AG04449 (cell line): ENCODE measurements at regions not wholly inside any gene's neighbourhood (a gene's known extent, or its start where the extent isn't known, plus 50 kb on each side); places are given as distances from the start of the nearest gene placed in this dataset.

Source experiments
- CTCF ChIA-PET: fragments of 350-600 bp; formaldehyde crosslinking; extraction: SDS; loops from one replicate; lab custom pipeline; 2021; ENCODE audit warnings: antibody characterized with exemption; lab: Yijun Ruan, JAX
- POLR2A ChIA-PET: fragments of 400-600, 350-600 bp; formaldehyde crosslinking; extraction: SDS; loops from one replicate; lab custom pipeline; 2020; ENCODE audit warnings: antibody characterized with exemption, inconsistent platforms; lab: Yijun Ruan, JAX
- DNase-seq: peaks from one replicate; pipeline ENCODE4 v3.0.0-alpha.2; 2010; ENCODE audit warnings: low read depth, low spot score
- H3K4me3 ChIP-seq: 2 replicates; pipeline ENCODE4 v1.5.1; 2011; ENCODE audit warnings: low read depth, mild to moderate bottlenecking, control low read depth, low read length
- CTCF ChIP-seq: IDR thresholded peaks from one replicate; pipeline ENCODE4 v1.5.1; 2011; ENCODE audit warnings: mild to moderate bottlenecking, moderate library complexity, low read length, control low read depth, inconsistent platforms; ENCODE audit not compliant: insufficient read depth; ENCODE audit errors: missing control alignments

- POLR2A ChIA-PET, result no interaction called here
- no peak overlapping the region for H3K4me3 ChIP-seq
- CTCF ChIA-PET, result no interaction called here
- TF ChIP-seq CTCF, result no peak
- DNase-seq, result no peak
Observed at GRCh38 chr11:29734287-29734686, 282.5 kb downstream of the KCNA4 start.

- ChIA-PET CTCF (no interaction called here), POLR2A (no interaction called here)
- H3K4me3 ChIP-seq, result no peak overlapping the region
- no peak for DNase-seq
- no peak for TF ChIP-seq CTCF
Observed at GRCh38 chr11:29713831-29714320, 303.0 kb downstream of the KCNA4 start.

GRCh38 chr11:29712616-29713015 is 304.2 kb downstream of the KCNA4 start:
- TF ChIP-seq CTCF, result no peak
- CTCF ChIA-PET, result no interaction called here
- no peak overlapping the region for H3K4me3 ChIP-seq
- POLR2A ChIA-PET, result no interaction called here
- no peak for DNase-seq

- no peak for TF ChIP-seq CTCF
- CTCF ChIA-PET, result no interaction called here
Observed at GRCh38 chr11:29707924-29708323, 308.9 kb downstream of the KCNA4 start.

GRCh38 chr11:29685361-29685760 is 331.5 kb downstream of the KCNA4 start:
- no peak for DNase-seq
- no peak for TF ChIP-seq CTCF
- H3K4me3 ChIP-seq, result no peak overlapping the region
- CTCF ChIA-PET, result no interaction called here
- POLR2A ChIA-PET, result no interaction called here

More at GRCh38 chr11:29707924-29708323, 308.9 kb downstream of the KCNA4 start:
- POLR2A ChIA-PET, result no interaction called here
- no peak for DNase-seq
- H3K4me3 ChIP-seq, result no peak overlapping the region

- no peak for DNase-seq
- H3K4me3 ChIP-seq, result no peak overlapping the region
- ChIA-PET POLR2A (no interaction called here), CTCF (no interaction called here)
- TF ChIP-seq CTCF, result no peak
Observed at GRCh38 chr11:29682856-29683255, 334.0 kb downstream of the KCNA4 start.
